DMS 273 (cell line): ENCODE measurements at regions not wholly inside any gene's neighbourhood (a gene's known extent, or its start where the extent isn't known, plus 50 kb on each side); places are given as distances from the start of the nearest gene placed in this dataset.
A peak's percentile ranks its signal among the peaks of the same experiment; 100 is the strongest.

Source experiments
- DNase-seq: peaks from one replicate; lab custom pipeline; 2025; ENCODE audit not compliant: unreplicated experiment; lab: John Stamatoyannopoulos, UW

DNA sequence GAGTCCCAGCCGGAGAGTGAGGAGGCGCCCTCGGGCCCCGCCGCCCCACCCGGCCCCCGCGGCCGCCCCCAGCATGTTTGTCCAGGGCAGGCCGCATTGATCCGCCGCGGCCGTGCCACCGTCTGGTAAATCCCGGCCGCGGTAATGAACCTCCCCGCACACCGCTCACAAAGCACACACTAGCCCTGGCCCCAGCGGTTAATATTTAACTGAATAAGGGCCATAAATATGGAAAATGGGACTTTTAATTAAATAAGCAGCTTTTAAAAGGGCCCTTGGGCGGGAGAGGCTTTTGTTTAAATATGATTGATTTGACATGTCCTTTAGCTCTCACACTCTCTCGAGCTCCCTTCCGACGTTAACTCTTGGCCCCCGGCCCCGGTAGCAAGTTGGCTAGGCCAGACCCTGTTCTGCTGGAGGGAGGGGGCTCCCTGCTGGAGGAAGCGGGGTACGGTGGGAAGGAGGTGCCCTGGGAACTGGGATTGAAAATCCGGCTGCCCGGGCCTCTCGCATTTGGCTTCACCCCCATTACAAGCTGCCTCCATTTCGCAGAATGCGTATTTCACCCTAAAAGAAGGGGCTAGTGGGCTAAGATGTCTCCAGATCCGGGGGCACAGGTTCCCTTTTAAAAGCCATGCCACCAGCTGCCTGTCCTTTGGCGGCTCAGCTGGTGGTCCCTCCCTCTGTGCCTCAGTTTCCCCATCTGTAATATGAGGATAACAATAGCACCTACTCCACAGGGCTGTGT lies 199.8 kb downstream of the RBM19 start:
- peak; percentile 4 for DNase-seq

GRCh38 chr12:113764661-113765060 lies 201.5 kb downstream of the RBM19 start:
- DNase-seq: no peak

GRCh38 chr12:113762882-113763816 lies 203.0 kb downstream of the RBM19 start:
- no peak for DNase-seq

DNA sequence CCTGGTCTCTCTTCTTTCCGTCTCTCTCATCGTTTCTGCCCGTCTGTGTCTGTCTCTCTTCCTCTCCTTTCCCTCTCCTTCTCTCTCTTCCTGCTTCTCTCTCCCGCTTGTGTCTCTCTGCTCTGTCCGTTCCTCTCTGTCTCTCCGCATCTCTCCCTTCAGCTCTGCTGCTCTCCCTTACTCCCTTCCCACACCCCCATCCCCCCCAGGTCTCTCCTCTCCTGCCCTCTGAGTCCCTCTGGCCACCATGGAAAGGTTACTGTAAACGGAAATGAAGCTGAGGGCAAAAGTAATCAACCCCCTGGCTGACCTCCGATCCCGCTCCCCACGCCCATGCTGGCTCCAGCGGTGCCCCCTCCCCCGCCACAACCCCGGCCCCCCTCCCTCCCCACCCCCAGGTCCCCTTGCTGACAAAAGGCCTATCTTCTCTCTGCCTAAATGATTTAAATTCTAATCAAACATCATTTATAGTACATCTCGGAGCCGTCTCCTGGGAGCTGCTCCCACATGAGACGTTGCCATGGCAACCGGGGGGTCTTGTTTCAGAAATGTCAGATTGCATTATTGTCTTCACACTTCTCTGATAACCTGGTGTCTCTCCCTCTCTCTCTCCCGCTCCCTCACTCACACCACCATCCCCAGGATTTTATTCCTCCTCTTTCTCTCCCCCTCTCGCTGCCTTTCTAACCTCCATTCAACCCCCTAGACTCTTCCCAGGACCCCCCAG lies 203.8 kb downstream of the RBM19 start:
- peak; percentile 36 for DNase-seq

DNA sequence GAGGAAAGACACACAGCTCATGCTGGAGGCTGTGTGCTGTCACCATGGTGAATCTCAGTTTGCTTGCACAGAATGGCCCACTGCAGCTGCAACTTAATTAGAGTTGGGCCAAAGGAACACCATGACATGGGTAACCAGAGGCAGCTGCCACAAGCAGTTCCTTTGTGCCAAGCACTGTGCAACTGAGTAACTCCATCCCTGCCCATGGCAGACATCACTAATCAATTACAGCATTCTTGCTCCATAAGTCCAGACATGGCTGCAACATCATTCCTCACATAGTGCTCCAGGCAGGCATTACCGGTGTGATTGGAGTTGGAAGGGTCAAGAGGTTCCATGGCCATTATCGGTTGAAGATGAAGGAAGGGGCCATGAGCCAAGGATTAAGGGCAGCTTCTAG lies 207.0 kb downstream of the RBM19 start:
- no peak for DNase-seq

DNA sequence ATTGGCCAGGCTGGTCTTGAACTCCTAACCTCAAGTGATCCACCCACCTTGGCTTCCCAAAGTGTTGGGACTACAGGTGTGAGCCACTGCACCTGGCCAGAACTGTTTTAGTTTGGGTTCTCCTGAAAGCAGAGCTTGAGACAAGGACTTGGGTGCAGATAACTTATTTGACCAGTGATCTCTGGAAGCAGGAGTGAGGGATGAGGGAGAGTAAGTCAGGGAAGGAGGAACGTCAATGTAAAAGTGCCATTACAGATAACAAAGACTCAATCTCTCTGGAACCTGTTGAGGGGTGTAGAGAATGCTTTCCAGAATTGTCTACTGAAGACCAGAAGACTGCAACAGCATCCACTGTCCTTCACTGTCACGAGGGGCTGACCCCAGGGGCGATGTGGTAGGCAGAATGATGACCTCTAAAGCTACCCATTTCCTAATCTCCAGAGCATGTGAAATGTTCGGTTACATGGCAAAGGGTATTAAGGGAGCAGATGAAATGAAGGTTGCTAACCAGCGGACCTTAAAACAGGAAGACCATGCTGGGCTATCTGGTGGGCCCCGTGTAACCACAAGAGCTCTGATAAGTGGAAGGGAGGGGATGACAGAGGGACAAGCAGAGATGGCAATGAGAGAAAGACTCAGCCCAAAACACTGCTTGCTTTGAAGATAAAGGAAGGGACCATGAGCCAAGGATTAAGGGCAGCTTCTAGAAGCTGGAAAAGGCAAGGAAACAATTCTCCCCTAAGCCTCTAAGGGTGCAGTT lies 207.8 kb downstream of the RBM19 start:
- no peak for DNase-seq

DNA sequence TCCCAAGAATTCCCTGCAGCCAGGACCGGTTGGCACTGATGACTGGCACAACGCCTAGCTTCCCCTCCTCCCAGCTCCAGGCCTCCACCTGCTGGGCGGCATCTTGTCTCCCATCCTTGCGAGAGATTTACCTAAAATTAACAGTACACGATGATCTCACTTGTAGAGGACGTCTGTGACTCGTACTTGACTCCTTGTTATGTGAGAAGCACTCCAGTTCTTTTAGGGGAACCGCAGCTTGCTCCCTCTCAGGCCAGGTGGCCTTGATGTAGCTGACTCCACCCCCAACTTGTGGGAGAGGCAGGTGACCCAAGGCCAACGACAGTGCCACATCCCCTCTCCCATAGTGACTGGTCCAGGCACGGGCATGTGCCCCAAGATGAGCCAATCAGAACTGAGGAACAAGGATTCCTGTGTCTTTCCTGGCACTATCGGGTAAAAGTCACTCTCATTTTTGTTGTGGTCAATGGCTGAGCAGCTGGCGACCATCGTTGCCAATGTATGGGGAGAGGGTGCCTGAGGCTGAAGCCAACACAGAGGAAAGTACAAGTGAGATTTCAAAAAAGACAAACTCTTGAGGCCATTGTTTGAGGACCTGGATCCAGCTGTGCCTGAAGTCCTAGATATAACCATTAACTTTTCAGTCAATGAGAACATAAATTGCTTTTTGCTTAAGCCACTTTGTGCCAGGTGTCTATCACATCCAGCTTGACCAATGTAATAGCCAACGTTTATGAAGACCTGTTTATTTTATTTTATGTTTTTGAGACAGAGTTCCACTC lies 208.7 kb downstream of the RBM19 start:
- peak; percentile 66 for DNase-seq

DNA sequence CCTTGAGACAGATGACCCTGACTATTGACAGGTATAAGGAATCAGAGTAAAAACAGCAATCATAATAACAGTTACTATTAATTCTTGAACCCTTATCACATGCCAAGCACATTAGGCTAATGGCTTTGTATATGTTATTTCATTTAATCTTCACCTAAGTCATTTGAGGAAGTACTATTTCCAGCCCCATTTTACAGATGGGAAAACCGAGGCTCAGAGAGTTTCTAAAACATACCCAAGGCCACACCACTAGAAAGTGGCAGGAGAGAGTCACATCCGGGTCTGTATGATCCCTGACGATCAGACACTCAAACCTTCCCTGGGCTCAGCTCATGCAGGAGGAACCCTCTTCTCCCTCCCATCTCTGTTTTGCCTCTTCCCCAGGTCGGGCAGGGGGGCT lies 209.5 kb downstream of the RBM19 start:
- DNase-seq: no peak

GRCh38 chr12:113755098-113755497 lies 211.0 kb downstream of the RBM19 start:
- no peak for DNase-seq

- DNase-seq: no peak
Measured at GRCh38 chr12:113751513-113751912, 214.6 kb downstream of the RBM19 start.

DNA sequence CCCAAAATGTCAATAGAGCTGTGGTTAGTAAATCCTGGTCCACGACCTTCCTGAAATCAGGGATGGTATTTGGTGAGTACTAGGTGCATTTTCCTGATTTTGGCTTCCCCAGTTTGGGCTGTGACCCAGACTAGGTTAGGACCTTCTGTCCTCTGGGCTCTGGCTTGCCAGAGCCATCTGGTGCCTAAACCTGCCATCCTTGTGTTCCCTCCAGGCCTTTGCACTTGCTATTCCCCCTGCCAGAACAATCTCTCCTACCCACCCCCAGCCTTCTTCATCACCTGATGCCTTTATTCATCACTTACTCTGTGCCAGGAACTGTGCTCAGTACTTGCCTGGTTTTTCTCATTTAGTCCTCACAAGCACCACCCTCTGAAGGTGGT lies 216.7 kb downstream of the RBM19 start:
- peak; percentile 51 for DNase-seq

- peak; percentile 36 for DNase-seq
Measured at GRCh38 chr12:113748707-113749432, 217.3 kb downstream of the RBM19 start.

- peak; percentile 59 for DNase-seq
Measured at GRCh38 chr12:113747017-113747416, 219.1 kb downstream of the RBM19 start.

GRCh38 chr12:113744802-113745395 lies 221.2 kb downstream of the RBM19 start:
- no peak for DNase-seq

- DNase-seq: no peak
Measured at GRCh38 chr12:113742801-113743200, 223.3 kb downstream of the RBM19 start.

GRCh38 chr12:113740699-113741098 lies 225.4 kb downstream of the RBM19 start:
- no peak for DNase-seq

- DNase-seq: no peak
Measured at GRCh38 chr12:113735131-113735530, 231.0 kb downstream of the RBM19 start.

- no peak for DNase-seq
Measured at GRCh38 chr12:113734503-113734902, 231.6 kb downstream of the RBM19 start.

GRCh38 chr12:113732916-113733315 lies 233.2 kb downstream of the RBM19 start:
- DNase-seq: no peak
